GM12878 (cell line): ENCODE measurements at regions not wholly inside any gene's neighbourhood (a gene's known extent, or its start where the extent isn't known, plus 50 kb on each side); places are given as distances from the start of the nearest gene placed in this dataset.

Experiments
- ATF2 ChIP-seq: IDR thresholded peaks from 2 replicates; pipeline ENCODE4 v1.6.1; 2012; ENCODE audit warnings: low read length, inconsistent platforms
- ATF3 ChIP-seq: IDR thresholded peaks from 2 replicates; pipeline ENCODE4 v1.6.1; 2011; ENCODE audit warnings: low read depth, mild to moderate bottlenecking, low read length, moderate library complexity, borderline replicate concordance; ENCODE audit errors: extremely low read depth
- GATAD2B ChIP-seq: fragments of 450-650 bp; conservative IDR thresholded peaks from 2 replicates; pipeline ENCODE4 v1.6.1; 2017; ENCODE audit warnings: low read depth, mild to moderate bottlenecking, moderate library complexity
- HDAC6 ChIP-seq: fragments of 200-600 bp; sonication (generic); IDR thresholded peaks from one replicate; pipeline ENCODE4 v1.8.0; 2017; ENCODE audit warnings: antibody characterized with exemption; ENCODE audit not compliant: unreplicated experiment
- LARP7 ChIP-seq: fragments of 450-650 bp; IDR thresholded peaks from 2 replicates; pipeline ENCODE4 v1.6.1; 2017; ENCODE audit warnings: mild to moderate bottlenecking
- SMC3 ChIP-seq: IDR thresholded peaks from 2 replicates; pipeline ENCODE4 v1.6.1; 2011; ENCODE audit warnings: low read length, improper control_type of control experiment, borderline replicate concordance
- TF ChIP-seq, protein P1 (sequence below): IDR thresholded peaks from 2 replicates; pipeline ENCODE4 v1.6.1; 2012; ENCODE audit warnings: improper control_type of control experiment, low read depth, low read length; ENCODE audit not compliant: insufficient replicate concordance

GRCh38 chr1:238171985-238172384 is 281.3 kb upstream of the ZP4 start:
- TF ChIP-seq GATAD2B (no peak), SMC3 (no peak), LARP7 (no peak), ATF3 (no peak), HDAC6 (no peak), ATF2 (no peak)
- TF ChIP-seq, protein P1, sequence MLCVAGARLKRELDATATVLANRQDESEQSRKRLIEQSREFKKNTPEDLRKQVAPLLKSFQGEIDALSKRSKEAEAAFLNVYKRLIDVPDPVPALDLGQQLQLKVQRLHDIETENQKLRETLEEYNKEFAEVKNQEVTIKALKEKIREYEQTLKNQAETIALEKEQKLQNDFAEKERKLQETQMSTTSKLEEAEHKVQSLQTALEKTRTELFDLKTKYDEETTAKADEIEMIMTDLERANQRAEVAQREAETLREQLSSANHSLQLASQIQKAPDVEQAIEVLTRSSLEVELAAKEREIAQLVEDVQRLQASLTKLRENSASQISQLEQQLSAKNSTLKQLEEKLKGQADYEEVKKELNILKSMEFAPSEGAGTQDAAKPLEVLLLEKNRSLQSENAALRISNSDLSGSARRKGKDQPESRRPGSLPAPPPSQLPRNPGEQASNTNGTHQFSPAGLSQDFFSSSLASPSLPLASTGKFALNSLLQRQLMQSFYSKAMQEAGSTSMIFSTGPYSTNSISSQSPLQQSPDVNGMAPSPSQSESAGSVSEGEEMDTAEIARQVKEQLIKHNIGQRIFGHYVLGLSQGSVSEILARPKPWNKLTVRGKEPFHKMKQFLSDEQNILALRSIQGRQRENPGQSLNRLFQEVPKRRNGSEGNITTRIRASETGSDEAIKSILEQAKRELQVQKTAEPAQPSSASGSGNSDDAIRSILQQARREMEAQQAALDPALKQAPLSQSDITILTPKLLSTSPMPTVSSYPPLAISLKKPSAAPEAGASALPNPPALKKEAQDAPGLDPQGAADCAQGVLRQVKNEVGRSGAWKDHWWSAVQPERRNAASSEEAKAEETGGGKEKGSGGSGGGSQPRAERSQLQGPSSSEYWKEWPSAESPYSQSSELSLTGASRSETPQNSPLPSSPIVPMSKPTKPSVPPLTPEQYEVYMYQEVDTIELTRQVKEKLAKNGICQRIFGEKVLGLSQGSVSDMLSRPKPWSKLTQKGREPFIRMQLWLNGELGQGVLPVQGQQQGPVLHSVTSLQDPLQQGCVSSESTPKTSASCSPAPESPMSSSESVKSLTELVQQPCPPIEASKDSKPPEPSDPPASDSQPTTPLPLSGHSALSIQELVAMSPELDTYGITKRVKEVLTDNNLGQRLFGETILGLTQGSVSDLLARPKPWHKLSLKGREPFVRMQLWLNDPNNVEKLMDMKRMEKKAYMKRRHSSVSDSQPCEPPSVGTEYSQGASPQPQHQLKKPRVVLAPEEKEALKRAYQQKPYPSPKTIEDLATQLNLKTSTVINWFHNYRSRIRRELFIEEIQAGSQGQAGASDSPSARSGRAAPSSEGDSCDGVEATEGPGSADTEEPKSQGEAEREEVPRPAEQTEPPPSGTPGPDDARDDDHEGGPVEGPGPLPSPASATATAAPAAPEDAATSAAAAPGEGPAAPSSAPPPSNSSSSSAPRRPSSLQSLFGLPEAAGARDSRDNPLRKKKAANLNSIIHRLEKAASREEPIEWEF, result no peak
